Endodermal cell (in vitro differentiated cells): ENCODE measurements at regions not wholly inside any gene's neighbourhood (a gene's known extent, or its start where the extent isn't known, plus 50 kb on each side); places are given as distances from the start of the nearest gene placed in this dataset.

ENCODE experiments used
- DNase-seq: peaks from one replicate; pipeline ENCODE4 v3.0.0-alpha.2; 2017
- H3K27ac ChIP-seq: 2 replicates; pipeline ENCODE4 v1.5.1; 2013; ENCODE audit warnings: mild to moderate bottlenecking, low read depth, low read length, moderate library complexity
- H3K27me3 ChIP-seq: 2 replicates; pipeline ENCODE4 v1.6.1; 2013; ENCODE audit warnings: mild to moderate bottlenecking, low read length, moderate library complexity; ENCODE audit not compliant: insufficient read depth, control insufficient read depth, poor library complexity, severe bottlenecking
- H3K36me3 ChIP-seq: 2 replicates; pipeline ENCODE4 v1.7.0; 2013; ENCODE audit warnings: mild to moderate bottlenecking, low read length, moderate library complexity; ENCODE audit not compliant: control insufficient read depth, insufficient read depth
- H3K4me1 ChIP-seq: one replicate; pipeline ENCODE4 v1.7.0; 2013; ENCODE audit warnings: low read length; ENCODE audit not compliant: control insufficient read depth, insufficient read depth
- H3K4me3 ChIP-seq: 2 replicates; pipeline ENCODE4 v1.5.1; 2013; ENCODE audit warnings: mild to moderate bottlenecking, low read length, moderate library complexity
- H3K9ac ChIP-seq: 2 replicates; pipeline ENCODE4 v1.6.1; 2013; ENCODE audit warnings: mild to moderate bottlenecking, low read length, moderate library complexity; ENCODE audit not compliant: poor library complexity, severe bottlenecking; ENCODE audit errors: extremely low read depth
- H3K9me3 ChIP-seq: 2 replicates; pipeline ENCODE4 v1.6.1; 2013; ENCODE audit warnings: mild to moderate bottlenecking, low read length, moderate library complexity; ENCODE audit not compliant: control insufficient read depth
- H3K27ac Mint-ChIP-seq: 2 replicates; pipeline ENCODE4 v1.8.0; 2020; ENCODE audit warnings: mixed read lengths
- H3K27me3 Mint-ChIP-seq: 2 replicates; pipeline ENCODE4 v1.8.0; 2021; ENCODE audit warnings: mild to moderate bottlenecking, mixed read lengths; ENCODE audit not compliant: insufficient read depth
- H3K36me3 Mint-ChIP-seq: 2 replicates; pipeline ENCODE4 v1.8.0; 2020; ENCODE audit warnings: low read depth, mixed read lengths
- H3K4me1 Mint-ChIP-seq: 2 replicates; pipeline ENCODE4 v1.8.0; 2020; ENCODE audit warnings: mixed read lengths
- H3K4me3 Mint-ChIP-seq: 2 replicates; pipeline ENCODE4 v1.8.0; 2020; ENCODE audit warnings: mild to moderate bottlenecking, moderate library complexity, mixed read lengths
- H3K9me3 Mint-ChIP-seq: 2 replicates; pipeline ENCODE4 v1.8.0; 2020; ENCODE audit warnings: mild to moderate bottlenecking, mixed read lengths
- WGBS, 2 experiments: methylation state at CpG; one replicate each; pipeline versions ENCODE4 v1.1.5 to v1.1.7; 2013; ENCODE audit warnings: missing lambda C conversion rate in 2 of 2, mixed read lengths in 1 of 2; ENCODE audit not compliant: insufficient coverage in 1 of 2, insufficient read length in 1 of 2; 5-methylcytosine and 5-hydroxymethylcytosine counted together
- TF ChIP-seq, protein P1 (sequence below): fragments of 200-600 bp; sonication (generic); conservative IDR thresholded peaks from 2 replicates; pipeline ENCODE4 v1.5.0; 2021; ENCODE audit warnings: antibody characterized with exemption, mild to moderate bottlenecking

GRCh38 chrX:78603908-78604307 lies 55.2 kb downstream of the RTL3 start:
- Histone ChIP-seq H3K27ac (no peak overlapping the region), H3K9ac (no peak overlapping the region), H3K4me1 (no peaks in the 10 kb centered on the region), H3K4me3 (no peak overlapping the region), H3K9me3 (no peaks in the 10 kb centered on the region), H3K36me3 (no peaks in the 10 kb centered on the region), H3K27me3 (no peaks in the 10 kb centered on the region)
- TF ChIP-seq, protein P1, sequence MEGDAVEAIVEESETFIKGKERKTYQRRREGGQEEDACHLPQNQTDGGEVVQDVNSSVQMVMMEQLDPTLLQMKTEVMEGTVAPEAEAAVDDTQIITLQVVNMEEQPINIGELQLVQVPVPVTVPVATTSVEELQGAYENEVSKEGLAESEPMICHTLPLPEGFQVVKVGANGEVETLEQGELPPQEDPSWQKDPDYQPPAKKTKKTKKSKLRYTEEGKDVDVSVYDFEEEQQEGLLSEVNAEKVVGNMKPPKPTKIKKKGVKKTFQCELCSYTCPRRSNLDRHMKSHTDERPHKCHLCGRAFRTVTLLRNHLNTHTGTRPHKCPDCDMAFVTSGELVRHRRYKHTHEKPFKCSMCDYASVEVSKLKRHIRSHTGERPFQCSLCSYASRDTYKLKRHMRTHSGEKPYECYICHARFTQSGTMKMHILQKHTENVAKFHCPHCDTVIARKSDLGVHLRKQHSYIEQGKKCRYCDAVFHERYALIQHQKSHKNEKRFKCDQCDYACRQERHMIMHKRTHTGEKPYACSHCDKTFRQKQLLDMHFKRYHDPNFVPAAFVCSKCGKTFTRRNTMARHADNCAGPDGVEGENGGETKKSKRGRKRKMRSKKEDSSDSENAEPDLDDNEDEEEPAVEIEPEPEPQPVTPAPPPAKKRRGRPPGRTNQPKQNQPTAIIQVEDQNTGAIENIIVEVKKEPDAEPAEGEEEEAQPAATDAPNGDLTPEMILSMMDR, result no peak
- Mint-ChIP-seq H3K4me3 (no peak overlapping the region), H3K9me3 (peaks cover 32% of the 10 kb centered on the region), H3K4me1 (no peaks in the 10 kb centered on the region), H3K36me3 (no peaks in the 10 kb centered on the region), H3K27me3 (no peaks in the 10 kb centered on the region), H3K27ac (no peak overlapping the region)
- DNase-seq, result no peak
- 93% methylated on average over 2 of the region's 2 CpGs; no CpG with 5 or more reads in 1 of the 2 experiments for WGBS, 2 experiments

DNA sequence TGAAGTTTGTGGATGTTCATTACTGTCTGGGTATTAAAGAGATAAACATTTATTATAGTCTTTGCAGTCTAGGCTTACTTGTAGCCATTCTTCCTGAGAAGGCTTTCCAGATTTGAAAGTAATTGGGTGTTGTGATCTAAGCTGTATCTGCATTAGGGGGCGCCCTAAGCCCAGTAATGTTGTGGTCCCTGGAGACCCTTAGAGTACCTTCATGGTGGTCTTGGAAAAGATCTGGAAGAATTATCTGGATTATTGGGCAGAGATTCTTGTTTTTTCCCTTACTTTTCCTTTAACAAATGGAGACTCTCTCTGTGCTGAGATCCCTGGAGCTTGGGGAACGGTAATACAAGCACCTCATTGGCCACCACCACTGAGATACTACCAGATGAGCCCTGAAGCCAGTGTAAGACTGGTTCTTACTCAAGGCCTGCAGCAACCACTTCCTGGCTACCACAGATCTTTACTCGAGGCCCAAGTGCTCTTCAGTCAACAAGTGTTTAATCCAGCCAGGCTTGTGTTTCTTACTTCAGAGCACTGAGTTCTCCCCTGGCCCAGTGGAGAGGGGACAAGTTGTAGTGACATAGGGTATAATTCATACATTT lies 63.1 kb downstream of the RTL3 start:
- Mint-ChIP-seq H3K4me1 (peaks cover 15% of the 10 kb centered on the region), H3K27ac (no peak overlapping the region), H3K27me3 (no peaks in the 10 kb centered on the region), H3K9me3 (peaks cover 59% of the 10 kb centered on the region), H3K36me3 (no peaks in the 10 kb centered on the region), H3K4me3 (no peak overlapping the region)
- Histone ChIP-seq H3K36me3 (no peaks in the 10 kb centered on the region), H3K27me3 (no peaks in the 10 kb centered on the region), H3K27ac (no peak overlapping the region), H3K4me1 (no peaks in the 10 kb centered on the region), H3K9me3 (no peaks in the 10 kb centered on the region), H3K4me3 (no peak overlapping the region), H3K9ac (no peak overlapping the region)
- 79% methylated on average over 2 of the region's 3 CpGs; no CpG with 5 or more reads in 1 of the 2 experiments for WGBS, 2 experiments
- DNase-seq, result peak; percentile 67
- TF ChIP-seq, protein P1, result peak; percentile 74

DNA sequence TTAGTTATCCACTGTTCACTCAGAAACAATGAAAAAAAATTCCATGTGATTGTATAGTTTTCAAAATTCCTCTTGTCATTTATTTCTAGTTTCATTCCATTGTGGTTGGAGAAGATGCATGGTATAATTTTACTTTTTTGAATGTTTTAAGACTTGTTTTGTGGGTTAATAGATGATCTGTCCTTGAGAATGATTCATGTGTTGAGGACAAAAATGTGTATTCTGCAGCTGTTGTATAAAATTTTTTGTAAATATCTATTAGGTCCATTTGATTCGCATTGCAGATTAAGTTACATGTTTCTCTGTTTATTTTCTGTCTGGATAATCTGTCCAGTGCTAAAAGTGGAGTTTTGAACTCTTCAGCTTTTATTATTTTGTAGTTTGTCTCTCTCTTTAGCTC lies 65.4 kb downstream of the RTL3 start:
- 77% methylated on average over 1 of the region's 1 CpG; no CpG with 5 or more reads in 1 of the 2 experiments for WGBS, 2 experiments
- Mint-ChIP-seq H3K4me1 (peaks cover 15% of the 10 kb centered on the region), H3K4me3 (no peak overlapping the region), H3K36me3 (no peaks in the 10 kb centered on the region), H3K9me3 (peaks cover 51% of the 10 kb centered on the region), H3K27me3 (no peaks in the 10 kb centered on the region), H3K27ac (no peak overlapping the region)
- no peaks in the 10 kb centered on the region for H3K9me3 ChIP-seq
- no peaks in the 10 kb centered on the region for H3K4me1 ChIP-seq
- H3K36me3 ChIP-seq, result no peaks in the 10 kb centered on the region
- no peaks in the 10 kb centered on the region for H3K27me3 ChIP-seq
- no peak overlapping the region for H3K9ac ChIP-seq
- no peak overlapping the region for H3K27ac ChIP-seq
- TF ChIP-seq, protein P1, result no peak
- H3K4me3 ChIP-seq, result no peak overlapping the region
- DNase-seq, result no peak
